ENCODE measurements at regions not wholly inside any gene's neighbourhood (a gene's known extent, or its start where the extent isn't known, plus 50 kb on each side); places are given as distances from the start of the nearest gene placed in this dataset.

DNA sequence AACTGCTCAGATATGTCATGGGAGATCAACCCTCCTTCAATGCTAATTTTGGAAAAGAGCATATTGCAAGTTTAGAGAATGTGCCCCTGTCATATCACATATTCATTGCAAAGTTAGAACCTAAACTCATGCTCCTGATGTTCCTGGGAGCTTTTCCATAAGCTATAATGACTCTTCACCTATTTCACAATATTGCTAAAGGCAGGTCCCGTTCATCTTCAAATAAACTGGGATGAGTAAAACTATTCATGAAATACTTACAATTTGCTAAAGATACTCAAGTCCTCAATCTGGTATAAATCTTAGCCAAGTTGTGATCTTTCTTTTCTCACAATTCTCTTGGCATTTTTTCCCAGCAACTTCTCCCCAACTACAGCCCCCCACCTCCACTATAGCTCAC lies 121.7 kb upstream of the TNFAIP3 start:
- H2BK5ac ChIP-seq (ENCODE audit: low read depth, low read length, poor library complexity, severe bottlenecking), result no peak overlapping the region
- intact Hi-C loops (cut with micrococcal nuclease), result no loop called here

More for the DNA sequence above, 121.7 kb upstream of the TNFAIP3 start:
- H4K8ac ChIP-seq (ENCODE audit: low read depth in 2 of 2, low read length in 2 of 2), result no peak overlapping the region
- H3K4ac ChIP-seq (ENCODE audit: low read depth, low read length), result no peak overlapping the region
- ChIA-PET POLR2A (ENCODE audit: unreplicated experiment) (no interaction called here), CTCF (no interaction called here)
- H3K36me3 ChIP-seq (ENCODE audit: control insufficient read depth, insufficient read depth, low read length), result no peaks in the 10 kb centered on the region
- H2AK9ac ChIP-seq (replicated peaks; ENCODE audit: low read depth, low read length, poor library complexity), result no peak overlapping the region
- no peak overlapping the region for H3K23ac ChIP-seq (ENCODE audit: low read depth, low read length)
- no peaks in the 10 kb centered on the region for H3K4me1 ChIP-seq (ENCODE audit: control insufficient read depth, insufficient read depth, low read length)
- no peak for DNase-seq
- no peak overlapping the region for H2BK20ac ChIP-seq (ENCODE audit: low read depth, low read length)
- H3K18ac ChIP-seq (ENCODE audit: low read depth, low read length), result no peak overlapping the region
- no peak overlapping the region for H2AK5ac ChIP-seq (ENCODE audit: low read depth, low read length)
- H4K20me1 ChIP-seq (ENCODE audit: insufficient read depth, low read length), result no peaks in the 10 kb centered on the region
- 0 out of 2 replicates have a peak, but pooled peaks cover 2% of the 10 kb centered on the region for H3K9me3 ChIP-seq (ENCODE audit: control insufficient read depth, insufficient read depth, low read length)
- H3K4me2 ChIP-seq (ENCODE audit: low read depth, low read length), result no peak overlapping the region
- no peak overlapping the region for H3K27ac ChIP-seq (ENCODE audit: insufficient read depth, low read length)
- H3K14ac ChIP-seq (replicated peaks; ENCODE audit: low read depth, low read length), result no peak overlapping the region
- WGBS, 2 experiments (ENCODE audit: extremely low coverage in 2 of 2, insufficient read length in 1 of 2), result no CpG with 5 or more reads among the region's 1 CpG
- H3K9me1 ChIP-seq (ENCODE audit: insufficient read depth, low read length), result no peaks in the 10 kb centered on the region
- H3K9ac ChIP-seq (ENCODE audit: low read depth, low read length), result no peak overlapping the region
- BruUV-seq (replicated peaks), result no TSS peak
- no peak overlapping the region for H4K5ac ChIP-seq (ENCODE audit: low read depth, low read length)
- no peak overlapping the region for H2BK120ac ChIP-seq (ENCODE audit: low read depth, low read length)
- H3K79me1 ChIP-seq (ENCODE audit: low read depth in 1 of 2, low read length in 2 of 2), result no peaks in the 10 kb centered on the region
- H3K56ac ChIP-seq (ENCODE audit: extremely low read depth, insufficient read depth, low read length), result no peak overlapping the region
- H3K4me3 ChIP-seq (ENCODE audit: insufficient read depth, low read depth, low read length), result no peak overlapping the region
- H2BK15ac ChIP-seq (ENCODE audit: low read depth, low read length), result no peak overlapping the region
- dilution Hi-C loops (cut with HindIII; ENCODE audit: low sequenced_read_pairs, unreplicated experiment) (no loop called here), in situ Hi-C loops (cut with MboI; ENCODE audit: low sequenced_read_pairs) (no loop called here)
- H4K91ac ChIP-seq (ENCODE audit: insufficient read depth, low read depth, low read length), result no peak overlapping the region
- TF ChIP-seq BHLHE40 (IDR thresholded peaks at IDR 0.05; ENCODE audit: low read depth, low read length) (no peak), MAZ (IDR thresholded peaks at IDR 0.05; ENCODE audit: borderline replicate concordance, low read depth, low read length) (no peak), MAFK (IDR thresholded peaks at IDR 0.05; ENCODE audit: low read depth, low read length) (no peak), CEBPB (IDR thresholded peaks at IDR 0.05; ENCODE audit: low read depth, low read length) (peak; percentile 72)
- TF ChIP-seq, protein P1, sequence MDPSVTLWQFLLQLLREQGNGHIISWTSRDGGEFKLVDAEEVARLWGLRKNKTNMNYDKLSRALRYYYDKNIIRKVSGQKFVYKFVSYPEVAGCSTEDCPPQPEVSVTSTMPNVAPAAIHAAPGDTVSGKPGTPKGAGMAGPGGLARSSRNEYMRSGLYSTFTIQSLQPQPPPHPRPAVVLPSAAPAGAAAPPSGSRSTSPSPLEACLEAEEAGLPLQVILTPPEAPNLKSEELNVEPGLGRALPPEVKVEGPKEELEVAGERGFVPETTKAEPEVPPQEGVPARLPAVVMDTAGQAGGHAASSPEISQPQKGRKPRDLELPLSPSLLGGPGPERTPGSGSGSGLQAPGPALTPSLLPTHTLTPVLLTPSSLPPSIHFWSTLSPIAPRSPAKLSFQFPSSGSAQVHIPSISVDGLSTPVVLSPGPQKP (IDR thresholded peaks at IDR 0.05; ENCODE audit: borderline replicate concordance, low read depth, low read length), result no peak
- H3K27me3 ChIP-seq (ENCODE audit: control insufficient read depth, insufficient read depth, low read length), result no peaks in the 10 kb centered on the region; the same call in 1 of the 2 replicates
- ATAC-seq (ENCODE audit: low read depth), result no peak
- no peak overlapping the region for H2AFZ ChIP-seq (replicated peaks; ENCODE audit: low read length, poor library complexity)
